Tibial artery (tissue), 4 donors: ENCODE measurements at regions not wholly inside any gene's neighbourhood (a gene's known extent, or its start where the extent isn't known, plus 50 kb on each side); places are given as distances from the start of the nearest gene placed in this dataset.

Experiments
- DNase-seq, 2 donors: peaks; one replicate each; pipeline ENCODE4 v3.0.0-alpha.2; 2019
- H3K27ac ChIP-seq, 2 donors: fragments of 200-600 bp; sonication (generic) in 1 of 2; 1 replicate in 1 of 2; 2 replicates in 1 of 2; pipeline ENCODE4 v1.5.1; 2018 to 2019; ENCODE audit warnings: mild to moderate bottlenecking in 1 of 2
- H3K27me3 ChIP-seq, 2 donors: fragments of 200-600 bp; sonication (generic) in 1 of 2; one replicate each; pipeline versions ENCODE4 v1.5.1 to v1.6.0; 2016 to 2019
- H3K36me3 ChIP-seq, 3 donors: fragments of 200-600 bp; sonication (generic) in 2 of 3; one replicate each; pipeline ENCODE4 v1.5.1; 2016 to 2019; ENCODE audit warnings: mild to moderate bottlenecking in 2 of 3
- H3K4me1 ChIP-seq, 4 donors: fragments of 200-600 bp; sonication (generic) in 2 of 4; 1 replicate in 3 of 4; 2 replicates in 1 of 4; pipeline ENCODE4 v1.5.1; 2016 to 2019
- H3K4me3 ChIP-seq, 2 donors: fragments of 200-600 bp; sonication (generic) in 1 of 2; 1 replicate in 1 of 2; 2 replicates in 1 of 2; pipeline ENCODE4 v1.5.1; 2018 to 2019; ENCODE audit warnings: mild to moderate bottlenecking in 2 of 2
- H3K9me3 ChIP-seq, 3 donors: fragments of 200-600 bp; sonication (generic) in 1 of 3; one replicate each; pipeline ENCODE4 v1.5.1; 2016 to 2019
- CTCF ChIP-seq, 2 experiments: fragments of 200-600 bp in 1 of 2; fragments of 450-650 bp in 1 of 2; IDR thresholded peaks; one replicate each; pipeline ENCODE4 v1.5.1; 2017 to 2019; ENCODE audit warnings: antibody characterized with exemption in 2 of 2, mild to moderate bottlenecking in 1 of 2, moderate library complexity in 1 of 2
- intact Hi-C: fragments of 100-400 bp; cut with DNase I; formaldehyde crosslinking; loops from one replicate; pipeline ENCODE4 v1.15.0; 2023; ENCODE audit warnings: low total_unique reads

GRCh38 chr18:38586327-38586726 lies 1020.7 kb upstream of the CELF4 start:
- TF ChIP-seq CTCF (IDR thresholded peaks at IDR 0.05) = no peak
- H3K27me3 ChIP-seq = no peaks in the 10 kb centered on the region
- H3K4me3 ChIP-seq = no peak overlapping the region
- H3K27ac ChIP-seq = no peak overlapping the region
- intact Hi-C loops = no loop called here
- no peak for DNase-seq
- no peaks in the 10 kb centered on the region for H3K36me3 ChIP-seq
- H3K4me1 ChIP-seq = no peaks in the 10 kb centered on the region
- H3K9me3 ChIP-seq = no peaks in the 10 kb centered on the region

- Histone ChIP-seq H3K4me3 (no peak overlapping the region), H3K36me3 (no peaks in the 10 kb centered on the region), H3K27ac (no peak overlapping the region), H3K4me1 (no peaks in the 10 kb centered on the region), H3K9me3 (no peaks in the 10 kb centered on the region), H3K27me3 (no peaks in the 10 kb centered on the region)
- intact Hi-C loops = no loop called here
- no peak for TF ChIP-seq CTCF (IDR thresholded peaks at IDR 0.05)
- no peak for DNase-seq
Measured at GRCh38 chr18:38579764-38580163, 1014.2 kb upstream of the CELF4 start.

- no peak overlapping the region for H3K27ac ChIP-seq
- TF ChIP-seq CTCF (IDR thresholded peaks at IDR 0.05) = no peak
- no peaks in the 10 kb centered on the region for H3K36me3 ChIP-seq
- H3K4me1 ChIP-seq = no peaks in the 10 kb centered on the region
- no peaks in the 10 kb centered on the region for H3K9me3 ChIP-seq
- intact Hi-C loops = no loop called here
- DNase-seq = no peak
- H3K4me3 ChIP-seq = no peak overlapping the region
- H3K27me3 ChIP-seq = no peaks in the 10 kb centered on the region
Measured at GRCh38 chr18:38576916-38577315, 1011.3 kb upstream of the CELF4 start.

GRCh38 chr18:38576349-38576748 lies 1010.8 kb upstream of the CELF4 start:
- H3K9me3 ChIP-seq = no peaks in the 10 kb centered on the region
- TF ChIP-seq CTCF (IDR thresholded peaks at IDR 0.05) = no peak
- no peak overlapping the region for H3K4me3 ChIP-seq
- no peaks in the 10 kb centered on the region for H3K36me3 ChIP-seq
- no peak for DNase-seq
- no peaks in the 10 kb centered on the region for H3K4me1 ChIP-seq
- intact Hi-C loops = no loop called here
- no peaks in the 10 kb centered on the region for H3K27me3 ChIP-seq
- no peak overlapping the region for H3K27ac ChIP-seq

GRCh38 chr18:38575648-38576047 lies 1010.0 kb upstream of the CELF4 start:
- no peak overlapping the region for H3K27ac ChIP-seq
- no peaks in the 10 kb centered on the region for H3K4me1 ChIP-seq
- no peaks in the 10 kb centered on the region for H3K9me3 ChIP-seq
- no peaks in the 10 kb centered on the region for H3K27me3 ChIP-seq
- DNase-seq = no peak
- no peak for TF ChIP-seq CTCF (IDR thresholded peaks at IDR 0.05)
- intact Hi-C loops = no loop called here
- no peak overlapping the region for H3K4me3 ChIP-seq
- no peaks in the 10 kb centered on the region for H3K36me3 ChIP-seq

- intact Hi-C loops = no loop called here
- H3K27ac ChIP-seq = no peak overlapping the region
- H3K36me3 ChIP-seq = no peaks in the 10 kb centered on the region
- no peaks in the 10 kb centered on the region for H3K4me1 ChIP-seq
- no peak overlapping the region for H3K4me3 ChIP-seq
- H3K27me3 ChIP-seq = no peaks in the 10 kb centered on the region
- DNase-seq = no peak
- H3K9me3 ChIP-seq = no peaks in the 10 kb centered on the region
- no peak for TF ChIP-seq CTCF (IDR thresholded peaks at IDR 0.05)
Measured at GRCh38 chr18:38575023-38575422, 1009.4 kb upstream of the CELF4 start.
